Thyroid gland (tissue), 4 donors: ENCODE measurements at regions not wholly inside any gene's neighbourhood (a gene's known extent, or its start where the extent isn't known, plus 50 kb on each side); places are given as distances from the start of the nearest gene placed in this dataset.

Source experiments
- CTCF ChIP-seq, 6 experiments: fragments of 200-600 bp in 3 of 6; fragments of 450-650 bp in 3 of 6; sonication (generic) in 3 of 6; IDR thresholded peaks; one replicate each; pipeline ENCODE4 v1.5.1; 2016 to 2019; ENCODE audit warnings: antibody characterized with exemption in 6 of 6, mild to moderate bottlenecking in 2 of 6, inconsistent platforms in 1 of 6, moderate library complexity in 1 of 6
- POLR2A ChIP-seq, 2 donors: fragments of 450-650 bp; IDR thresholded peaks; one replicate each; pipeline ENCODE4 v1.6.1; 2017; ENCODE audit warnings: antibody characterized with exemption in 2 of 2, mild to moderate bottlenecking in 2 of 2, moderate library complexity in 1 of 2

DNA sequence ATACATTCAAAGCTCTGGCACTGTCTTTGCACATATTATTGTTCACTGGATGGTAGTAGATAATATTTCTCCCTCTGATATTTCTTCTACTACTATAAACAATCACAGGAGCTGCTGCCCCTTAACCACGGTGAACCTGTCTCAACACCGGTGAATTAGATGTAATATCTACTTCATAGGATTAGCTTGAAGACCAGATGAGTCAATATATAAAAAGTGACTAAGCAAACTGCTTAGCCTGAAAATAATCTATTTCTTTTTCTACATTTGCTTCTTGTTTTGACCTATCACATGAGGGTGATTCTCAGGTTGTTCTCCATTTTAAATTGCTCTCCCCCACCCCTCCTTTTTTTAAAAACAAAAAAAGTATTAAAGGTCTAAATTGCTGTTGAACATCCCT, 645.5 kb downstream of the ANKRD50 start:
- TF ChIP-seq POLR2A (IDR thresholded peaks at IDR 0.05) (no peak), CTCF (IDR thresholded peaks at IDR 0.05) (no peak)
